ENCODE measurements at regions not wholly inside any gene's neighbourhood (a gene's known extent, or its start where the extent isn't known, plus 50 kb on each side); places are given as distances from the start of the nearest gene placed in this dataset.
A peak's percentile ranks its signal among the peaks of the same experiment; 100 is the strongest.
"Not testable (repeated sequence)": the region's sequence is repeated elsewhere in the genome, so short reads cannot be mapped to it uniquely, and the experiment has no call there.

DNA sequence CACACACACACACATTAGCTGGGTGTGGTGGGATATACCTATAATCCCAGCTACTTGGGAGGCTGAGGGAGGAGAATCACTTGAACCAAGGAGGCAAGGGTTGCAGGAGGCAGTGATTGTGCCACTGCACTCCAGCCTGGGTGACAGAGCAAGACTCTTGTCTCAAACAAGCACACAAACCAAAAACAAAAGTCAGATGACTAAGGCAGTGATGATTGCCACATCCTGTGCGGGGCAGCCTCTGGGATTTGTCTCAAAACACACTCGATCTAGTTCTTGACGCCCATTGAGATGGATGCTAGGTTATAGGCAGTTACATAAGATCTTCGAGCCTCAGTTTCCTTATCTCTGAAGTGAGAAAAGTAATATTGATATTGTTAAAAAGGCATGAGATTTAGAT is 57.8 kb upstream of the NBPF8 start:
- not testable (repeated sequence) for H3K4me3 Mint-ChIP-seq (ENCODE audit: unreplicated experiment); DNase-seq; H3K27ac Mint-ChIP-seq (ENCODE audit: unreplicated experiment); H3K9me3 Mint-ChIP-seq (ENCODE audit: unreplicated experiment); H3K4me1 Mint-ChIP-seq (ENCODE audit: low read depth, unreplicated experiment); H3K36me3 Mint-ChIP-seq (ENCODE audit: unreplicated experiment); H3K27me3 Mint-ChIP-seq (ENCODE audit: unreplicated experiment)

DNA sequence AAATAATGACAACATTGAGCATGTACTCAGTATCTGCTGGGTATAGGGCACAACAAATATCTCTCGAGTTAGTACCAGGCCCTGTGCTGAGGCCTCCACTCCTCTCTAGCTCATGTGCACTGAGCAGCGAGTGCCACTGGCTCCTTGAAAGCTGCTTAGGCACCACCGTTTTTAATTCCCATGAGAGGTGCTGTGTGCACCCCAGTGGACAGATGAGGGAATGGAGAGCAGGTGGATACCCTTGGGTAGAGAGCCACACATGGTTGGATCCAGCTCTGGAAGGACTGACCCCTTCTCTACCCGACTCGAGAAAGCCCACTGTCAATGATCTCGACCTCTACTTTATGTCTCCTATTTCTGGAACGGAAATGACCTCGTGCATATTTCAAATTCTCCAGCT is 58.7 kb upstream of the NBPF8 start:
- not testable (repeated sequence) for H3K36me3 Mint-ChIP-seq (ENCODE audit: unreplicated experiment); DNase-seq; H3K27ac Mint-ChIP-seq (ENCODE audit: unreplicated experiment); H3K27me3 Mint-ChIP-seq (ENCODE audit: unreplicated experiment); H3K4me3 Mint-ChIP-seq (ENCODE audit: unreplicated experiment); H3K9me3 Mint-ChIP-seq (ENCODE audit: unreplicated experiment); H3K4me1 Mint-ChIP-seq (ENCODE audit: low read depth, unreplicated experiment)

DNA sequence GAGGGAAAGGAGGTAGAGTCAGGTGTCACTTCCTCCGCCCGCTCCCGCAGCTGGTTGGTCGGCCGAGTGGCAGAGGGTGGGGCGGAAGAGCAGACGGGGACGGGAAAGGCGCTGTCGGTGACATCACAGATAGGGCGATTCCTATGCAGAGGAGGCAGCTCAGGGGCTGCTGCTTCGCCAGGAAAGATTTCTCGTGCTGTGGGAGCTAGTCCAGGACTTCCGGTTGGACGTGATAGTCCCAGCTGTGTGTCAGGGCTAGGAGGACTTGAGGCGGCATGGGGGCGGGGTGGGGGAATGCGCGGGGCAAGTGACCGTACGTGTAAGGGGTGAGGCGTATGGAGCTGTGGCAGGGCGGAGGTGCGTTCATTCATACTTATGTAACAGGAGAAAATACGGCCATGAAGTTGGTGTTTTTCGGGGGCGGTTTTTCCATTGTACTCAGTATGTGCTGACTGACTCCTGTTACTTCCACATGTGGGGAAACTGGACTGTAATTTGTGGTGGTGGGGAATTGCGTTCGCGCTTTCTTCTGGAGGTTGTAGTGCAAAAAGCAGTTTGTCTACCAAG is 60.1 kb upstream of the NBPF8 start:
- not testable (repeated sequence) for H3K9me3 Mint-ChIP-seq (ENCODE audit: unreplicated experiment); H3K27ac Mint-ChIP-seq (ENCODE audit: unreplicated experiment); H3K36me3 Mint-ChIP-seq (ENCODE audit: unreplicated experiment); H3K4me1 Mint-ChIP-seq (ENCODE audit: low read depth, unreplicated experiment); DNase-seq; H3K4me3 Mint-ChIP-seq (ENCODE audit: unreplicated experiment); H3K27me3 Mint-ChIP-seq (ENCODE audit: unreplicated experiment)

DNA sequence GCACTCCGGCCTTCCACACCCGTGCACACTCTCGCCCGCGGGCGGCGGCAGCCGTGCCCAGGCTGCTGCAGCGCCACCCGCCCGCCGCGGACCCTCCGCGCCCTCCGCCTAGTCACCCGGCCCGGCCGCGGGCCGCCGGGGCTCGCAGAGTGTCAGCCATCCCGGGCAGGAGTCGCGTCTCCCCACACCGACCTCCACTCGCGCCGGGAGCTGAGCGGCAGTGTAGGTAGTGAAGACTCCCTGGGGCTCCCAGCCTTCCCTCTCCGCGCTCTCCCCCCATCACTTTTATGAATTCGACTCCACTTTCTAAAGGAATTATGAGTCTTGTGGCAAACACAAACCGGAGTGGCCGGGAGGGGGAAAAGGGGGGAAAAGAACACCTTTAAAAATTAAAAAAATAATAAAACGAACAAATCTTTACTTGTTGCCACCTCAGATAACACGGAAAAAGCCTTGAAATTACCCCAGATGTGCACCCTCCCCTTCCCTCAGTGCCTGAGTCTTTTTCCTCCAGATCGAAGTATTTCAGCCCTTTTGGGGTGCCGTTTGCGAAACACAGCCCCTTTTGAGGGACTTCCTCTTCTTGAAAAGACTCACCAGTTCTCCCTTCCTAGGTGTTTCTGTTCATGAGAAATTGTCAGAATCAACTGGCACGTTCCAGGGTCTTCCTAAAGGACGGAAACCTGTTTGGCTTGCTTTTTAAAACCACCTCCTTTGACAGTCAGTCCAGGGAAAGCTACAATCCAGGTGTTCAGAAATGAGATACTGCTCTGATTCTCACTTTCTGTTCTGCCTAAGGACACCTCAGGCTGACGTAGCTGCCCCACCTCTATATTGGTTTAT is 72.4 kb upstream of the NBPF8 start:
- not testable (repeated sequence) for H3K4me3 Mint-ChIP-seq (ENCODE audit: unreplicated experiment); H3K9me3 Mint-ChIP-seq (ENCODE audit: unreplicated experiment); H3K27ac Mint-ChIP-seq (ENCODE audit: unreplicated experiment); DNase-seq; H3K4me1 Mint-ChIP-seq (ENCODE audit: low read depth, unreplicated experiment); H3K27me3 Mint-ChIP-seq (ENCODE audit: unreplicated experiment); H3K36me3 Mint-ChIP-seq (ENCODE audit: unreplicated experiment)

DNA sequence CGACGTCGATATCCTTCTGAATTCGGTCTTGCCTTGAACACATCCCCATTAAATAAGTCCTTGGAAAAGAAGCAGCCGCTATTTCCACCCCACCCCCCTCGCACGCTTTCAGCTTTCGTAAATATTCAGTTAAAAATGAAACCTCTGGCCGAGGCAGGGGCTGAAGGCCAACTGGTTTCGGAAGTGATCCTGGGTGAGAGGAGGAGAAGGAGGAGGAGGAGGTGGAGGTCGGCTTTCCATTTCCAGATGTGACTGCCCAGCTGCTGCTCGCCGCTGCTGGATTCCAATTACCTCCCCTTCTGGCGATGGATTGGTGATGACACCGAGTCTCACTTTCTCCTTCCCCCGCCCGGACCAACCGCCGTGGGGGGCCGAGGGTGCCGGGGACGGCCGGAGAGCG is 73.1 kb upstream of the NBPF8 start:
- H3K4me3 Mint-ChIP-seq (ENCODE audit: unreplicated experiment): peak overlapping the region; percentile 79
- not testable (repeated sequence) for H3K36me3 Mint-ChIP-seq (ENCODE audit: unreplicated experiment); H3K4me1 Mint-ChIP-seq (ENCODE audit: low read depth, unreplicated experiment); H3K9me3 Mint-ChIP-seq (ENCODE audit: unreplicated experiment); DNase-seq; H3K27ac Mint-ChIP-seq (ENCODE audit: unreplicated experiment); H3K27me3 Mint-ChIP-seq (ENCODE audit: unreplicated experiment)

DNA sequence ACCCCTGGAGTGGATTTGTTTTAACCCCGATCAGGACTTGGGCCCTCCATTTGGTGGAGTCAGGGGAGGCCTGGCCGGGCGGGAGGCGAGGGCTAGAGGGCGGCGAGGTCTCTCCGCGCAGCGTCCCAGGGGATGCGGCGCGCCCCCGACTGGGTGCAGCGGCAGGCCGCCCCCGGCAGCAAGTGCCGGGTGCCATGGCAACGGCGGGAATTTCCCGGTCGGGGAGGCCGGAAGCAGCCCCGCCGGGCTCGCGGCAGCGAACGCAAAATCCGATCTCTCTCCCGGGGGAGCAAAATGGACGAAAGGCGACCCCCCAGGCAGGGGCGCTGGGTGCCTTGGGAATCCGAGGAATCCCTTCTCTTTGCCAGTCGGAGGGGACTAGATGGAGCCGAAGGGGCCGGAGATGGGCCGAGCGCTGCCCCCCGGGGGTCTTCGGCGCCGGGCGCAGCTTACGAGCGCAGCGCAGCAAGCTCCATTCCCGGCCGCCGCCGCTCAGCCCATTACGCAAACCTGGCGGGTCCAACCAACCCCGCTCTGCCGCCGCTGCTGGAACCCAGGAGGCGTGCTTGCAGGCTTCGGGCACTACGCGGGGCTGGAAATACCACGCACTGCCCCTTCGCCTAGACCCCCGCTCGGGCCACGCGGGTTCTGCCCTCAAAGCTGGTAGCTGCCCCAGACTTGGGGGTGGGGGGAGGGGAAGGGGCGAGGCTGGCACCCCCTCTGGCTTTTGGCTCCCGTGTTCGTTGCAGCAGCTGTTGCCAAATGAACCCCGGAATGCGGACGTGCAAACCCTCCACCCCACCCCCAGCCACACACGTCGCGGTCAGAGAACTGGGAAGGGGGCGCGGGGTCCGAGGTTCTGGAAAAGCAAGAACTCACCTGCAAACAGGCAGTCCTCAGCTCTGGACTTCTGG is 73.7 kb upstream of the NBPF8 start:
- H3K27ac Mint-ChIP-seq (ENCODE audit: unreplicated experiment): not testable (repeated sequence)

DNA sequence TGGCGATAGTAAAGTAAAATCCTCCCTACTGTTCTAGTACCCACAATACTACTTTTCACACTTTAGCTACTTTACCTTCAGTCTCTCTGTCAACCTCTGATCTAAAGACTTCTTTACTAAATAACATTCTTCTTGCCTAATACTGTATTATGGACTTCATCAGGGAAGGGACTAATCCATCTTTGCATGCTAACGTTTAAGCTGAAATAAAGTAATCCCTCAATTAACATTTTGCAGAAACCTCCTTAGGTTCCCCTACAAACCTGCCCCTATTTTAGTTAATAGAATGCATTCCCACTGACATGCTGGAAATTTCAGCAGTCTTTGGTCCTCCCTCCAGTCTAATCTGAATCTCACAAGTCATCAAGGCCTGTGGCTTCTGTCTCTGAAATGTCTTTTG is 99.1 kb upstream of the NBPF8 start:
- not testable (repeated sequence) for H3K27me3 Mint-ChIP-seq (ENCODE audit: unreplicated experiment); H3K36me3 Mint-ChIP-seq (ENCODE audit: unreplicated experiment); H3K27ac Mint-ChIP-seq (ENCODE audit: unreplicated experiment); H3K4me1 Mint-ChIP-seq (ENCODE audit: low read depth, unreplicated experiment); H3K4me3 Mint-ChIP-seq (ENCODE audit: unreplicated experiment); H3K9me3 Mint-ChIP-seq (ENCODE audit: unreplicated experiment); DNase-seq

More for the DNA sequence above, 73.7 kb upstream of the NBPF8 start:
- not testable (repeated sequence) for H3K36me3 Mint-ChIP-seq (ENCODE audit: unreplicated experiment); H3K9me3 Mint-ChIP-seq (ENCODE audit: unreplicated experiment); DNase-seq; H3K4me1 Mint-ChIP-seq (ENCODE audit: low read depth, unreplicated experiment); H3K27me3 Mint-ChIP-seq (ENCODE audit: unreplicated experiment); H3K4me3 Mint-ChIP-seq (ENCODE audit: unreplicated experiment)

DNA sequence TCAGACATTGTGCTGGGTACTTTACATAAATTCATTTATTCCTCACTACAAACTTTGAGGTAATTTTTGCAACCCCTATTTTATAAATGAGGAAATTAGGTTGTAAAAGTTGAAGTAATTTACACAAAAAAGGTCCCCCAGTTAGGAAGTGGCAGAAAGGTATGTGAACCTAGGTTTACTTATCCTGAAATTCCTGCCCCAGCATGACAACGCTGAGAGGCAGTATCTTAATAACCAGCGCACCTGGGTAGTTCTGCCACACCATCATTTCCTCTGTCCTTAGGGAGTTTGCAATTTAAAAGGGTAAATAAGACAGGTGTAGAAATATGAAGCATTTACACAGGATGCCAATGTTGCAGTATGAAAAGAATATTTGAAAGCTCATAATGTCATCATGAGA is 102.9 kb upstream of the NBPF8 start:
- H3K4me1 Mint-ChIP-seq (ENCODE audit: low read depth, unreplicated experiment); H3K27me3 Mint-ChIP-seq (ENCODE audit: unreplicated experiment); H3K36me3 Mint-ChIP-seq (ENCODE audit: unreplicated experiment); H3K27ac Mint-ChIP-seq (ENCODE audit: unreplicated experiment); H3K4me3 Mint-ChIP-seq (ENCODE audit: unreplicated experiment); DNase-seq; H3K9me3 Mint-ChIP-seq (ENCODE audit: unreplicated experiment): not testable (repeated sequence)

DNA sequence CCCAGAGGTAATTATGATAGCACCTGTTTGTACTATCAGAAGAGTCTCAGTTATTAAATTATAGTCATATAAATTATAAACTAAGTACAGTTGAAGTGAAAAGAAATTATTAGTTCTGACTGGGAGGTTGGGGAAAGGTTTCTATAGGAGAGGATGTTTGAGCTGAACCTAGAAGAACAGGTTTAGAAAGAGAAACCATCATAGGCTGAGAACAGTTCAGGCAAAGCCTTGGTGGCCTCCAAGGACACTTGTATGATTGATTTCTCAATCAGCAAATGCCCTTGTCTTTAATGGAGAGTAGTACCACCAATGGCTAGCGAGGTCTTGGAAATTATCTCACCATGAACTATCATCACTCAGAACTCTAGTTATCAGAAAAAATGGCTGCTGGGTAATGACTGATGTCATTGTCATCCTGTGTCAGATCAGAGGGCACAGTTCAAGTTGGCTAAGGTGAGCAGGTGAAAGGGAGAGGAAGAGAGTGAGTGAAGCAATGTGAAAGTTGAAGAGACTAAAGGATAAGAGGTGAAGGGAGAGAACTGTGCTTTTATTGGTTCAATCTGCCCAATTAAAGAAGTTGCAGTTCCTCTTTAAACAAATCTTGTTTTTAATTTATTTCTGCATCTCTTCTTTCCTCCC is 105.8 kb upstream of the NBPF8 start:
- not testable (repeated sequence) for DNase-seq; H3K27ac Mint-ChIP-seq (ENCODE audit: unreplicated experiment); H3K9me3 Mint-ChIP-seq (ENCODE audit: unreplicated experiment); H3K4me3 Mint-ChIP-seq (ENCODE audit: unreplicated experiment); H3K4me1 Mint-ChIP-seq (ENCODE audit: low read depth, unreplicated experiment); H3K27me3 Mint-ChIP-seq (ENCODE audit: unreplicated experiment); H3K36me3 Mint-ChIP-seq (ENCODE audit: unreplicated experiment)

DNA sequence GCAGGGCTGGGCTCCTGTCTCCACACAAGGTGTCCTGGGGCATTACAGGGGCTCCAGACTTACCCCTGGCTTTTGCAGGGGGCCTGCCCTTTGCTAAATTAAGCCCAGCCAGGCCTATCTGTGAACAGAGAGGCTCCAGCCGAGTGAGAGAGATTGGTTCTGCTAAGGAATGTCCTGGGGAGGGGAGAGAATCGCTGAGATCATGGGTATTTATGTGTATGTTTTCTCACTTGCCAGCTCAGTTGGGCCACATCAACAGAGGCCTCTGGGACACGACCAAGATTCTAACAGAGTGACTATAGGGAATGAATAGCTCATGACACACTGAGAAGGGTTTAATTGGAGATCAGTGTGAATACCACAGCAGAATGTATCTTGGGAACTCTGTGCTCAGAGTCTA is 109.8 kb upstream of the NBPF8 start:
- H3K27ac Mint-ChIP-seq (ENCODE audit: unreplicated experiment); H3K36me3 Mint-ChIP-seq (ENCODE audit: unreplicated experiment); H3K9me3 Mint-ChIP-seq (ENCODE audit: unreplicated experiment); H3K27me3 Mint-ChIP-seq (ENCODE audit: unreplicated experiment); H3K4me1 Mint-ChIP-seq (ENCODE audit: low read depth, unreplicated experiment); H3K4me3 Mint-ChIP-seq (ENCODE audit: unreplicated experiment); DNase-seq: not testable (repeated sequence)

DNA sequence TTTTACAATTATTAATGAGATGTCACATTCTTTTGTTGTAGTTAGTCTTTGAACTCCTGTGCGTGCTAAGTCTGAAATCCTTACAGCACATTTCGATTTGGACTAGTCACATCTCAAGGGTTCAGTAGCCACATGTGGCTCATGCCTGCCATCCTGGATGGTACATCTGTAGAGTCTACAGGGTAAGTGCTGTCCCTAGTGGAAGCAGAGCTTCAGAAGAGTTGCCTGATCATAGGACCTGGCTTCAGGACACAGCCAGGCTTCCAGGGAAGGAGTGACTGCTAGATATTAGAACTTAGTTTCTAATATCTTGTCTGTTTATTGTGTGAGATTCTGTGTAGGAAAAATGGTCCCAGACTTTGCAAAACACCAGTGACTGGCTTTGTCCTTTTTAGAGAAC is 110.5 kb upstream of the NBPF8 start:
- H3K27me3 Mint-ChIP-seq (ENCODE audit: unreplicated experiment); H3K27ac Mint-ChIP-seq (ENCODE audit: unreplicated experiment); H3K9me3 Mint-ChIP-seq (ENCODE audit: unreplicated experiment); DNase-seq; H3K4me3 Mint-ChIP-seq (ENCODE audit: unreplicated experiment); H3K36me3 Mint-ChIP-seq (ENCODE audit: unreplicated experiment); H3K4me1 Mint-ChIP-seq (ENCODE audit: low read depth, unreplicated experiment): not testable (repeated sequence)

Data from glutamatergic neuron (in vitro differentiated cells).